HG02870 (cell line): ENCODE measurements at regions not wholly inside any gene's neighbourhood (a gene's known extent, or its start where the extent isn't known, plus 50 kb on each side); places are given as distances from the start of the nearest gene placed in this dataset.
"Not testable (repeated sequence)": the region's sequence is repeated elsewhere in the genome, so short reads cannot be mapped to it uniquely, and the experiment has no call there.

ENCODE experiments used
- ATAC-seq: cut with Tn5 transposase; IDR thresholded peaks from one replicate; pipeline ENCODE4 v1.9.1; 2021; ENCODE audit warnings: mild to moderate bottlenecking, moderate library complexity; ENCODE audit not compliant: unreplicated experiment

- no peak for ATAC-seq
Measured at GRCh38 chr2:61677942-61678341, 139.8 kb upstream of the XPO1 start.

GRCh38 chr2:61677306-61677705 is 139.2 kb upstream of the XPO1 start:
- ATAC-seq, result no peak

- ATAC-seq, result no peak
Measured at GRCh38 chr2:61675204-61675603, 137.0 kb upstream of the XPO1 start.

- no peak for ATAC-seq
Measured at GRCh38 chr2:61671561-61672315, 133.6 kb upstream of the XPO1 start.

- no peak for ATAC-seq
Measured at GRCh38 chr2:61670591-61671501, 132.7 kb upstream of the XPO1 start.

- no peak for ATAC-seq
Measured at GRCh38 chr2:61664190-61664589, 126.0 kb upstream of the XPO1 start.

- no peak for ATAC-seq
Measured at GRCh38 chr2:61662990-61663389, 124.8 kb upstream of the XPO1 start.

GRCh38 chr2:61660511-61661388 is 122.6 kb upstream of the XPO1 start:
- no peak for ATAC-seq

- ATAC-seq, result no peak
Measured at GRCh38 chr2:61658841-61659780, 121.0 kb upstream of the XPO1 start.

GRCh38 chr2:61649946-61650345 is 111.8 kb upstream of the XPO1 start:
- ATAC-seq, result not testable (repeated sequence)

- ATAC-seq, result no peak
Measured at GRCh38 chr2:61649021-61649420, 110.9 kb upstream of the XPO1 start.

- ATAC-seq, result no peak
Measured at GRCh38 chr2:61647044-61647443, 108.9 kb upstream of the XPO1 start.

GRCh38 chr2:61645911-61646310 is 107.8 kb upstream of the XPO1 start:
- ATAC-seq, result no peak

GRCh38 chr2:61643153-61643552 is 105.0 kb upstream of the XPO1 start:
- not testable (repeated sequence) for ATAC-seq

- no peak for ATAC-seq
Measured at GRCh38 chr2:61640406-61640805, 102.2 kb upstream of the XPO1 start.

GRCh38 chr2:61639721-61640120 is 101.6 kb upstream of the XPO1 start:
- ATAC-seq, result no peak

- no peak for ATAC-seq
Measured at GRCh38 chr2:61636686-61637085, 98.5 kb upstream of the XPO1 start.

- ATAC-seq, result no peak
Measured at GRCh38 chr2:61634512-61634911, 96.4 kb upstream of the XPO1 start.

- no peak for ATAC-seq
Measured at GRCh38 chr2:61633250-61633649, 95.1 kb upstream of the XPO1 start.
